CD14-positive monocyte (primary cell): ENCODE measurements at regions not wholly inside any gene's neighbourhood (a gene's known extent, or its start where the extent isn't known, plus 50 kb on each side); places are given as distances from the start of the nearest gene placed in this dataset.

Experiments
- DNase-seq, 3 donors: peaks; one replicate each; pipeline ENCODE4 v3.0.0-alpha.2; 2011 to 2022
- H2AFZ ChIP-seq: 2 replicates; pipeline ENCODE4 v1.6.0; 2012; ENCODE audit warnings: mild to moderate bottlenecking, low read depth, low read length, inconsistent platforms; ENCODE audit not compliant: insufficient read depth, poor library complexity, severe bottlenecking
- H3K27ac ChIP-seq, 2 donors: 1 replicate in 1 of 2; 2 replicates in 1 of 2; pipeline ENCODE4 v1.5.1; 2012 to 2013; ENCODE audit warnings: low read length in 2 of 2, control low read depth in 1 of 2, inconsistent platforms in 1 of 2, low read depth in 1 of 2, mild to moderate bottlenecking in 1 of 2
- H3K27me3 ChIP-seq, 2 donors: one replicate each; pipeline versions ENCODE4 v1.6.0 to v1.6.1; 2011 to 2013; ENCODE audit warnings: low read length in 2 of 2; ENCODE audit not compliant: control insufficient read depth in 2 of 2, insufficient read depth in 2 of 2
- H3K36me3 ChIP-seq, 2 donors: replicated peaks in 1 of 2; 1 replicate in 1 of 2; 2 replicates in 1 of 2; pipeline versions ENCODE4 v1.5.1 to v1.6.1; 2012 to 2013; ENCODE audit warnings: low read length in 2 of 2, control low read depth in 1 of 2, inconsistent platforms in 1 of 2, mild to moderate bottlenecking in 1 of 2; ENCODE audit not compliant: insufficient read depth in 2 of 2, control insufficient read depth in 1 of 2
- H3K4me1 ChIP-seq, 2 donors: 1 replicate in 1 of 2; 2 replicates in 1 of 2; pipeline versions ENCODE4 v1.5.1 to v1.6.1; 2012 to 2013; ENCODE audit warnings: low read length in 2 of 2, control low read depth in 1 of 2, inconsistent platforms in 1 of 2, mild to moderate bottlenecking in 1 of 2, moderate library complexity in 1 of 2; ENCODE audit not compliant: insufficient read depth in 2 of 2, control insufficient read depth in 1 of 2
- H3K4me2 ChIP-seq: replicated peaks from 2 replicates; pipeline ENCODE3; 2012; ENCODE audit warnings: low read length, moderate library complexity, mild to moderate bottlenecking; ENCODE audit not compliant: poor library complexity, severe bottlenecking; ENCODE audit errors: extremely low read depth
- H3K4me3 ChIP-seq, 3 experiments: fragments of 200-600 bp in 1 of 3; sonication (generic) in 1 of 3; replicated peaks in 1 of 3; 1 replicate in 2 of 3; 2 replicates in 1 of 3; pipeline ENCODE4 v1.5.1; 2011 to 2013; ENCODE audit warnings: low read length in 3 of 3, mild to moderate bottlenecking in 3 of 3, control low read depth in 2 of 3, low read depth in 2 of 3, inconsistent platforms in 1 of 3, moderate library complexity in 1 of 3
- H3K79me2 ChIP-seq: 2 replicates; pipeline ENCODE4 v1.6.0; 2012; ENCODE audit warnings: mild to moderate bottlenecking, control low read depth, inconsistent platforms, low read length, moderate library complexity; ENCODE audit not compliant: insufficient read depth
- H3K9ac ChIP-seq: 2 replicates; pipeline ENCODE4 v1.6.0; 2017; ENCODE audit warnings: low read length, mild to moderate bottlenecking; ENCODE audit not compliant: insufficient read depth, poor library complexity, severe bottlenecking
- H3K9me3 ChIP-seq, 2 donors: replicated peaks in 1 of 2; 1 replicate in 1 of 2; 2 replicates in 1 of 2; pipeline versions ENCODE4 v1.5.1 to v1.6.1; 2012 to 2013; ENCODE audit warnings: low read length in 2 of 2, control low read depth in 1 of 2; ENCODE audit not compliant: control insufficient read depth in 1 of 2, insufficient read depth in 1 of 2
- H4K20me1 ChIP-seq: 2 replicates; pipeline ENCODE4 v1.6.0; 2012; ENCODE audit warnings: mild to moderate bottlenecking, low read length, control low read depth, moderate library complexity; ENCODE audit not compliant: insufficient read depth
- H3K27ac Mint-ChIP-seq, 7 donors: one replicate each; pipeline ENCODE4 v1.8.0; 2020; ENCODE audit warnings: mild to moderate bottlenecking in 7 of 7, mixed read lengths in 7 of 7, moderate library complexity in 6 of 7, inconsistent platforms in 2 of 7
- H3K27me3 Mint-ChIP-seq, 3 donors: one replicate each; pipeline ENCODE4 v1.8.0; 2021 to 2022; ENCODE audit warnings: low read depth in 3 of 3, mild to moderate bottlenecking in 3 of 3, mixed read lengths in 3 of 3, moderate library complexity in 3 of 3, inconsistent platforms in 1 of 3
- H3K36me3 Mint-ChIP-seq, 2 donors: one replicate each; pipeline ENCODE4 v1.8.0; 2020; ENCODE audit warnings: mixed read lengths in 2 of 2, inconsistent platforms in 1 of 2, mild to moderate bottlenecking in 1 of 2
- H3K4me1 Mint-ChIP-seq: one replicate; pipeline ENCODE4 v1.8.0; 2020; ENCODE audit warnings: mild to moderate bottlenecking, mixed read lengths
- H3K4me3 Mint-ChIP-seq, 2 donors: one replicate each; pipeline ENCODE4 v1.8.0; 2020; ENCODE audit warnings: mild to moderate bottlenecking in 2 of 2, mixed read lengths in 2 of 2, moderate library complexity in 1 of 2
- H3K9me3 Mint-ChIP-seq, 7 donors: one replicate each; pipeline ENCODE4 v1.8.0; 2020 to 2022; ENCODE audit warnings: mixed read lengths in 7 of 7, mild to moderate bottlenecking in 6 of 7, moderate library complexity in 6 of 7, inconsistent platforms in 2 of 7
- WGBS: methylation state at CpG from one replicate; pipeline ENCODE4 v1.1.5; 2013; ENCODE audit warnings: missing lambda C conversion rate; ENCODE audit not compliant: insufficient coverage; 5-methylcytosine and 5-hydroxymethylcytosine counted together
- intact Hi-C, 2 donors: fragments of 100-400 bp; cut with micrococcal nuclease; formaldehyde crosslinking; loops; one replicate each; pipeline versions ENCODE4 v1.15.0 to v1.15.1; 2023
- TF ChIP-seq, protein P1 (sequence below): fragments of 200-600 bp; IDR thresholded peaks from one replicate; pipeline ENCODE4 v1.8.0; 2022; ENCODE audit warnings: antibody characterized with exemption, mild to moderate bottlenecking

DNA sequence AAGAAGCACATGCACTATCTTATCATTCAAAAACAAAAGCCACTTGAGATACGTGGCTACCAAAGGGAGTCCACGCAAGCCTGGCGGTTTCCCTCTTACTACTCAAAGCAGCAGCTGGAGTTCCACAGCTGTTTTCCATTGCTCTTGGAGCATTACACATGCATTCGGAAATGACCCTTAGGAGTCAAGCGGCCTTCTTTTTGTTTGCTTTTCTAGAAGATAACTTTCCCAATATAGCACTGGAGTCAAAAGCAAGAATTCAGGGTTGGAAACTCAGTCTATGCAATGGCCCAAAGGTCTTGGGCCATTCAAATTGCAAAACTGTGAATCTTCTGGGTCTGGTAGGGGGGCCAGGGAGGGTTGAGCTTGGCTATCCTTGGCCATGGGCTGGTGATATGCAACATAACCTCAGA is 97.8 kb upstream of the MAF start:
- H3K4me1 Mint-ChIP-seq = no peaks in the 10 kb centered on the region
- no peaks in the 10 kb centered on the region for H3K79me2 ChIP-seq
- intact Hi-C loops = no loop called here
- WGBS = 86% methylated on average over 3 of the region's 5 CpGs
- no peak overlapping the region for H3K4me3 ChIP-seq
- H3K36me3 Mint-ChIP-seq = no peaks in the 10 kb centered on the region
- H3K27ac Mint-ChIP-seq = no peak overlapping the region
- H3K27me3 ChIP-seq = no peaks in the 10 kb centered on the region
- DNase-seq = no peak
- no peaks in the 10 kb centered on the region for H3K27me3 Mint-ChIP-seq
- no peaks in the 10 kb centered on the region for H3K36me3 ChIP-seq
- TF ChIP-seq, protein P1, sequence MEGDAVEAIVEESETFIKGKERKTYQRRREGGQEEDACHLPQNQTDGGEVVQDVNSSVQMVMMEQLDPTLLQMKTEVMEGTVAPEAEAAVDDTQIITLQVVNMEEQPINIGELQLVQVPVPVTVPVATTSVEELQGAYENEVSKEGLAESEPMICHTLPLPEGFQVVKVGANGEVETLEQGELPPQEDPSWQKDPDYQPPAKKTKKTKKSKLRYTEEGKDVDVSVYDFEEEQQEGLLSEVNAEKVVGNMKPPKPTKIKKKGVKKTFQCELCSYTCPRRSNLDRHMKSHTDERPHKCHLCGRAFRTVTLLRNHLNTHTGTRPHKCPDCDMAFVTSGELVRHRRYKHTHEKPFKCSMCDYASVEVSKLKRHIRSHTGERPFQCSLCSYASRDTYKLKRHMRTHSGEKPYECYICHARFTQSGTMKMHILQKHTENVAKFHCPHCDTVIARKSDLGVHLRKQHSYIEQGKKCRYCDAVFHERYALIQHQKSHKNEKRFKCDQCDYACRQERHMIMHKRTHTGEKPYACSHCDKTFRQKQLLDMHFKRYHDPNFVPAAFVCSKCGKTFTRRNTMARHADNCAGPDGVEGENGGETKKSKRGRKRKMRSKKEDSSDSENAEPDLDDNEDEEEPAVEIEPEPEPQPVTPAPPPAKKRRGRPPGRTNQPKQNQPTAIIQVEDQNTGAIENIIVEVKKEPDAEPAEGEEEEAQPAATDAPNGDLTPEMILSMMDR = no peak
- H3K27ac ChIP-seq = no peak overlapping the region
- peaks cover 6 to 14% (median 9%) of the 10 kb centered on the region in 7 donors for H3K9me3 Mint-ChIP-seq
- no peaks in the 10 kb centered on the region for H3K4me1 ChIP-seq
- no peak overlapping the region for H3K4me3 Mint-ChIP-seq
- no peak overlapping the region for H2AFZ ChIP-seq
- H4K20me1 ChIP-seq = no peaks in the 10 kb centered on the region
- H3K9ac ChIP-seq = no peak overlapping the region
- H3K9me3 ChIP-seq = peaks cover 2 to 3% of the 10 kb centered on the region in 2 donors
- no peak overlapping the region for H3K4me2 ChIP-seq

DNA sequence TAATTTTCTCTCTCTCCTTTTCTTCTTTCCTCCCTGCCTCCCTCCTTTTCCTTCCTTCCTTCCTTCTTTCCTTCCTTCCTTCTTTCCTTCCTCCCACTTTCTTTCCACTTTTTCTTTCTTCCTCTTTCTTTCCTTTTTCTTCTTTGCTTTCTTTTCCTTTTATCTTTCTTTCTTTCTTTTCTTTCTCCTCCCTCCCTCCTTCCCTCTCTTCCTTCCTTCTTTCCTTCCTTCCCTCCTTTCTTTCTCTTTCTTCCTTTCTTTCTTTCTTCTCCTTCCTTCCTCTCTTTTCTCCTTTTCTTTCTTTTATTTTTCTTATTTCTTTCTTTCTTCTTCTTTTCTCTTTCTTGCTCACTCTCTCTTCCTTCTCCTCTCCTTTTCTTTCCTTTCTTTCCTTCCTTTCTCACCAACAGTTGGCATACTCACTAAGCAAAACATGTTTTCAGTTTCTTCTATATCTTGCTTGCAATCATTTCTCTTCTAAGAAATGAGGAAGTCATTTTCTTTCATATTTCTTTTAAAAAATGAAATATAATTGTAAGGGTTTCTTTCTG is 97.1 kb upstream of the MAF start:
- H3K9me3 Mint-ChIP-seq = peaks cover 6 to 13% (median 9%) of the 10 kb centered on the region in 7 donors
- no peak for DNase-seq
- H3K27ac ChIP-seq = no peak overlapping the region
- no peaks in the 10 kb centered on the region for H3K4me1 Mint-ChIP-seq
- H3K9ac ChIP-seq = no peak overlapping the region
- intact Hi-C loops = no loop called here
- H3K4me3 Mint-ChIP-seq = no peak overlapping the region
- no peaks in the 10 kb centered on the region for H3K36me3 ChIP-seq
- H3K36me3 Mint-ChIP-seq = no peaks in the 10 kb centered on the region
- TF ChIP-seq, protein P1 = no peak
- no peak overlapping the region for H3K4me2 ChIP-seq
- no peaks in the 10 kb centered on the region for H3K27me3 Mint-ChIP-seq
- H3K4me1 ChIP-seq = no peaks in the 10 kb centered on the region
- no peak overlapping the region for H3K27ac Mint-ChIP-seq
- no peaks in the 10 kb centered on the region for H3K79me2 ChIP-seq
- no peaks in the 10 kb centered on the region for H4K20me1 ChIP-seq
- H3K4me3 ChIP-seq = no peak overlapping the region
- peaks cover 2 to 5% of the 10 kb centered on the region in 2 donors for H3K9me3 ChIP-seq
- H3K27me3 ChIP-seq = no peaks in the 10 kb centered on the region
- no peak overlapping the region for H2AFZ ChIP-seq
